Sciatic nerve (tissue), 2 donors: ENCODE measurements at regions not wholly inside any gene's neighbourhood (a gene's known extent, or its start where the extent isn't known, plus 50 kb on each side); places are given as distances from the start of the nearest gene placed in this dataset.
"Not testable (repeated sequence)": the region's sequence is repeated elsewhere in the genome, so short reads cannot be mapped to it uniquely, and the experiment has no call there.

Experiments used
- ATAC-seq: fragments of 200-7000 bp; cut with Tn5 transposase; one replicate; pipeline ENCODE4 v1.9.1; 2020; ENCODE audit warnings: mild to moderate bottlenecking, moderate library complexity
- DNase-seq: peaks from one replicate; pipeline ENCODE4 v3.0.0-alpha.2; 2020; ENCODE audit warnings: low spot score
- intact Hi-C: fragments of 100-400 bp; cut with DNase I; formaldehyde crosslinking; loops from one replicate; pipeline ENCODE4 v1.14.2; 2022
- donor health status: DM: no; HTN: no; CAD: no.
- donor health status: DM: no; HTN: no; CAD: no.

DNA sequence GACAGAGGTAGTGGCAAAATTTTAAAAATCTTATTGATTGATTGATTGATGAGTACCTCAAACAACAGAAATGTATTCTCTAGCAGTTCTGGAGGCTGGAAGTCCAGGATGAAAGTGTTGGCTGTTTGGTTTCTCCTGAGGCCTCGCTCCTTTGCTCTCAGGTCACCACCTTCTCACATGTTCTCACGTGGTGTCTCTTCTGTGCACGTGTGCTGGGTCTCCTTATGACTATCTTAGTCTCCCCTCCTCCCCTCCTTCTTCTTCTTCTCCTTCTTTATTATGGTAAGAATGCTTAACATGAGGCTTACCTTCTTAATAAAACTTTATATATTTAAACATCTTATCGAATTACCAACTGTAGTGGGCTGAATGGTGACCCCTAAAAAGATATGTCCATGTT is 446.0 kb upstream of the SPHKAP start:
- intact Hi-C loops: no loop called here
- no peak for DNase-seq
- ATAC-seq: no peak

DNA sequence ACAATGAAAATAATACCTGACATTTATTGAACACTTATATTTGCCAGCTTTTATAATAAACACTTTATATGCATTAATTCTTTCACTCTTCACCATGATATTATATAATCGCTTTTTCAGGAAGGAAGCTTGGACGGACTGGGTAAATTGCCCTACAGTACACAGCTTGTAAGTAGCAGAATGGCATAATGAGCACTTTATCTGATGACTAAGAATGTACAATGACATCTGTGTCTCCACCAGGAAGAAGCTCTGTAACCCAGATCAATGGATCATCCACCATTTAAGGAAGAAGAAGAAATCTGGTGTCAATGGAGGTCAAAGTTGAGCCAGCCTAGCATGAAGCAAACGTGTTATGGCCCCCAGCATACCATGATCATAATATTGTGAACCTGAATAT is 444.0 kb upstream of the SPHKAP start:
- intact Hi-C loops: no loop called here
- DNase-seq (no peak), ATAC-seq (no peak)

DNA sequence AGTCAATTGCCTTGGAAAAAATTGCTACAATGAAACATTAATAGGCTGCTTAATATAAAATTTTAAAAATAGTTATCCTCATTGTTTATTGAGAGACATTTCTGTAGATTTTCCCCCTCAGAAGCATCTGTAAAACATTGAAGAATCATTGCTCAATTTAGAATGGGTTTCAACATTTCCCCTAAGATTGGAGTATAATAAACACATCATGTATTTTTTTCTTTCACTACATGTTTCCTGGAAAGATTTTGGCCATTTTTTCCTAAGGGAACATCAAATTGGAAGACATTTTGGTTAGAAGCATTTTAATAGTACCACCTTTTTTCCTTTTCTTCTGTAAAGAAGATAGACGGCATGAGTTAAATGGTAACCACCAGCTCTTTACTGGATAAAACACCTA is 443.2 kb upstream of the SPHKAP start:
- ATAC-seq: peak; percentile 59
- no peak for DNase-seq
- intact Hi-C loops: no loop called here

DNA sequence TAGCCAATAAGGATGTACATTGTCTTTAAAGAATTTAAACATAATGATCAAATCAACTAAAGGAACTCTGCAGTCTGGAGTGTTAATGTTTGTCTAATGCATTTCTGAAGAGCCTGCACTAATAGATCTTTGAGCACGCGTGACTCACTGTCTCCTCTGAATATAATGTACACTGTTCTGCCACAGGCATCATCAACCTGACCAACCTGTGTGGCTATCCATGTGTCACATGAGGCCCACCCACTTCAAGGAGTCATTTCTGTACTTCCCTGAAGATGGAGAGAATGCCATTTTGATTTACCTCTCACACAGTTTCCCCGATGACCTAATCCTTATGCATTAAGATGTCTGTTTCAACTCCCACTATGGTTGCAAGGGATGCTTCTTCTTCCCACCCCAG is 434.0 kb upstream of the SPHKAP start:
- no peak for DNase-seq
- ATAC-seq: no peak
- intact Hi-C loops: no loop called here

DNA sequence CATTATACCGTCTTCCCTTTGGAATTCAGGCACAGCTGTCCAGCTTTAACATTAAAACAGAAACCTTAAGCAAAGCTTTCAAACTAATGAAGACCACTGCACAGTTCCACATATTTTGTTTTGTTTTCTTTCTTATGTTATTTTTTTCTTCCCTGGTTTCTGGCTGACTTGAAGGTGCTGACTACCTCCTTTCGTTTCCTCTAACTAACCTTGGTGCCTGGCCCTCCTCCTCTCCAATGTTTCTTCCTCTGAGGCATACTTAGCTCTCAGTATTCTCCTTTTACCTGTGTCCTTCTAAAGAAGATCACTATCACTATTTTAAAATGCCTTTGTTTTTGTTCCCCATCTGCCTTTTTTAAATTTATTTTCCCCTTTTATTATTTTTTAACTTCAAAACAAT is 433.3 kb upstream of the SPHKAP start:
- intact Hi-C loops: no loop called here
- ATAC-seq (no peak), DNase-seq (no peak)

DNA sequence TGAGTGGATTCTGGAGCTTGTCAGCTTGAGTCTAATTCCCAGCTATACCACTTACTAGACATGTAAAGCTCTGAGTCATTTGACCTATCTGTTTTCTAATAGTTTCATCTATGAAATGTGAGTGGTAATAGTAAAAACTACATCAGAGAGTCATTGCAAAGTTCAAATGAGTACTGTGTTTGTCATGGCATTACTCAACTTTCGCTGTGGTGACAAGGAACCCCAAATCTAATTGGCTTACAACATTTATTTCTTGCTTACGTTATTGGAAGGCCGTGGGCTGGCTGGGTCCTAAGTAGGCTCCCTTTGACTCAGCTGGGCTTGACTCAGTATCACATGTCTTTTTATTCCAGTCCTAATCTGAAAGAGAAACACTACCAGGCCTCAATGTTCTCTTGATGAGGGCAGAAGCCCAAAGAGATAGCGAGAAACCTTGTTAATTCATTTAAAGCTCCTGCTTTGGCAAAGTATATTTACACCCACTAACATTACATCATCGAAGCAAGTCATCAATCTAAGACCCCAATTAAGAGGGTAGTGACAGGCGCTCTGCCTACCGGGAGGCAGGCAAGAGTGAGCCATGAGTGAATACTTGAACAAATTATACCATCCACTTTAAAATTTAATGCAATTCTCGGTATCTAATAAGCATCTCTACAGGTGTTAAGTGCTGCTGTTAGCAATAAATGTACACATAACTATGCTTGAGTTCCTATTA is 431.8 kb upstream of the SPHKAP start:
- DNase-seq: no peak
- no peak for ATAC-seq
- intact Hi-C loops: no loop called here

DNA sequence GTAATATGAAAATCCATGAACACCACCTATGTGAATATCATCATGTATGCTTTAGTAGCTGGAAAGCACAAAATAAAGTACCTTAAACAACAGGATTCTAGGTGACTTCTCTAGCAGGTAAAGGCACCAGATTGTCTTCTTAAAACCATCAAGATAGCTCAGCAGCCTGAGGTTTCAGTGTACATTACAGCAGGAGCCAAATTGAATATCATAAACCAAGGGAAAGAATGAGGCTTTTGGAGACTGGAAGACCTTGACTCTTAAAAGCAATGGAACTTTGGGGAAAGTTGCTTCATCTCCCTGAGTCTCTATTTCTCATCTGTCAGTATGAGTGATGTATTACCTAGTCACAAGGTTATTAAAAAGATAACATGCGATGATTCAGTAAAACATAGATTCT is 429.7 kb upstream of the SPHKAP start:
- intact Hi-C loops: no loop called here
- ATAC-seq: no peak
- DNase-seq: no peak

DNA sequence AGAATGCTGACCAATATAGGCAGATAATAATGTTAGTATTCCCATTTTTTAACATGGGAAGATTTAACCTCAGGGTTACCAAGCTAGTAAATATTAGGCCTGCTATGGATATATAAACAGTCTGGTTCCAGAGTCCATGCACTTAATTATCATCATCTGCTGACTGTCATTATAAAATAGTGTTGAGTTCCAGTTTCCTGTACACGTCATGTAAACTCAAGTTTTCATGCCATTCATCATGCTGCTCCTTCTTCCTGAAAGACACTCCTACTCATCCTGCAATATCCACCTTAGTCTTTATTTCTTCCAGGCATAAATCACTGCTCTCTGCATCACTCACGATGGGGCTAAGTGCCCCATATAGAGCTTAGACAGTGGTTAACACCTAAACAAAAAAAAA is 420.8 kb upstream of the SPHKAP start:
- intact Hi-C loops: no loop called here
- ATAC-seq (no peak), DNase-seq (no peak)

DNA sequence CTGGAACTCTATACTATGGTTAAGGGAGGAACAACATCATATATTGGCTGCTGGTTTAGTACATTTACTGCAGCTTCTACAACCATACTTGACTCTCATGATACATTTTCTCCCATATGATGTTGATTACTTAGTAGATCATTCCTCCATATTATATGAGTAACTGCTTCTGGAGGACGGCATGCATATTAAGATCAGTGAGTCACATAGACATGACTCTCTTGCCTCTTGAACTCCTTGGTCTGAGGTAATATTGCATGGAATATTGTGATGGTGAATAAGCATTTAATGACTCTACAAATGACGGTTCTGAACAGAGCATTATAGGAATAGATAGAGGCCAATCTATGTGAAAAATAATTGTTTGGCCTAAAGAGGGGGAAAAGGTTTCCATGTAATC is 418.8 kb upstream of the SPHKAP start:
- intact Hi-C loops: no loop called here
- DNase-seq: no peak
- ATAC-seq: no peak

DNA sequence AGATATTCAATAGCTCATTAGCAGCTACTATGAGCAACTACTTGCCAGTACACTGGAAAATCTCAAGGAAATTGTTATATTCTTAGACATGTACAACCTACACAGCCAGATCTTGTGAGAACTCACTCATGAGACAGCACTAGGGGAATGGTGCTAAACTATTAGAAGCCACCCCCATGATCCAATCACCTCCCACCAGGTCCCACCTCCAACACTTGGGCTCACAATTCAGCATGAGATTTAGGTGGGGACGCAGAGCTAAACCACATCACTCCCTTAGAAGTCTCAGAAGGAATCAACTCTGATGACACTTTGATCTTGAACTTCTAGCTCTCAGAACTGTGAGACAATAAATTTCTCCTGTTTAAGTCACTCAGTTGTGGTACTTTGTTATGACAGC is 418.3 kb upstream of the SPHKAP start:
- DNase-seq: no peak
- no peak for ATAC-seq
- intact Hi-C loops: no loop called here

DNA sequence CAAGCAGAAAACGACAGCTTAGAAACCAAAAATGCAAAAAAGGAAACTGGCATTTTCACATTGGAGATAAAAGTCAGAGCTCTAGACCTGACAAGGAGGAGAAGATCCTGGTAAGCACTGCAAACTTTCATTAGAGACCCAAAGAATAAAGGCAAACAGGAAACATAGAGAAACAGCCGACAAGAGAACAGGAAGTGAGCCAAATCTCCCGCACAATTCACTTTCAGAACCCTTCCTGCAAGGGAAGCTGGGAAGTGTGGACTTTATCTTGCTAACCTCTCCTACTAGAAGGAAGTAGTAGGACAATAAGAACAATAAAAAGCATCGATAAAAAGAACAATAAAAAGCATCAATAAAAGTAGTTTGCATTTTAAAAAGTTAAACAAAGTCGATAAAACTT is 417.8 kb upstream of the SPHKAP start:
- intact Hi-C loops: no loop called here
- ATAC-seq: no peak
- DNase-seq: no peak

DNA sequence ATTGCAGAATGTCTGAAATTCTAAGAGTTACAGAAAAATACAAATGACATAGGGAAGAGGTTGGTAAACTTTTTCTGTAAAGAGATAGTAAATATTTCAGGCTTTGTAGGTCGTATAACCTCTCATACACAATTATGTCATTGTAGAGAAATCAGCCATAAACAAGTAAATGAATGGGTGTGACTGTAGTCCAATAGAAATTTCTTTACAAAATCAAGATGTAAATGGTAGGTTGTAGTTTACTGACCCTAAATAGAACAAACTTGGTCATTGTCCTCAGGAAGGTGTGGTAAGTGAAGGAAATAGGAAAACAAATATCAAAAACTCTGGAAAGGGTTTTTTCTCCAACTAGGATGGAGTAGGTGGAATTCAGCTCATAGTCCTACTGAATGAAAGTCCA is 415.5 kb upstream of the SPHKAP start:
- intact Hi-C loops: no loop called here
- DNase-seq: no peak
- ATAC-seq: no peak

DNA sequence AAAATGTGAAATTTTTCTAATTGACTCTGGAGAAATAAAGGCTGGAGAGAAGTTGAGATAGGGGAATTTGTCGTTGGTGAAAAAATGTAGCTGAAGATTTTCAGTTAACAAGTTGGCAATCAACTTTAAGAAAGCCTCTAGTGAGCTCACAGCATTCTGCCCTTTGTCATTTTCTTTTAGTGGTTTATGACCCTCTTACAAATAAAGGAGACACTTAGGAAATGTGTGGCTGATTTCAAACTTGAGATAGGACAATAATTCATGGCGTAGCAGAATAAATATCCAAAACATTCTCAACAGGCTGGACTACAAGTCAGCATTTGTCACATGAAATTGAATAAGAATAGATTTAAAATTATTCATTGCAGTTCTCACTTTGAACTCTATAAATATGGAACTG is 412.5 kb upstream of the SPHKAP start:
- intact Hi-C loops: no loop called here
- no peak for DNase-seq
- ATAC-seq: no peak

DNA sequence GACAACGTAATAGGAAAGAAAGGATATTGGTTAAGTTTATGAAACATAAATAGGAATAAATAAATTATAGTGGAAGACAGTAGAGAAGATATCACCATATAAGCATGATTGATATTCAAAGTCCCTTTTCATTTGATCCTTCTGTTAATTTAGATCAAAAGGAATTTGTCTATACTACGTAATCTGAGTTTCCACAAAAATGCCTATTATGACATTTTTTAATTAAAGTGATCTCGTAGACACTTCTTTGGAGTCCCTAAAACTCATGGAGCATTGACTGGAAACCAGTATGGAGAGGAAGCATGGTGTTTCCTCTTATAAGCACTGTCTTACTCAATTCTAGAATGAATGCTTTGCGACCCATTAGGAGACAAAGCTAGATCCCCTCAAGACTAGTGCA is 411.4 kb upstream of the SPHKAP start:
- intact Hi-C loops: no loop called here
- ATAC-seq (no peak), DNase-seq (no peak)

DNA sequence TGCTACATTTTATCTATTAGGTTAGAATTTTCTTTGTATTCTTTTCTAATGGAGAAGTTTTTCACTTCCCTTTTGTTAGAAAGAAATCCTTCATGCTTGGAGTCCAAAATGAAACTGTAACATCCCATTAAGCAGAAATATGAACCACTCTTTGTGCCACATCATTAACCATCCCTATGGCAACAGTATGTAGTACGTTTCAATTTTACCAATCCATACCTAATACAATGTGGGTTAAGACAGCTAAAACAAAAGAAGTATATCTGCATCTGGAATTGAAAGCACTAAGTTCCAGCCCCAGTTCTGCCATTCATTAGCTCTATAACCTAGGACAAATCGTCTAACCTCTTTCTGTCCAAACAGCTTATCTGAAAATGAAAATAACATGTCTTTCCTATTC is 409.2 kb upstream of the SPHKAP start:
- no peak for ATAC-seq
- DNase-seq: no peak
- intact Hi-C loops: no loop called here

DNA sequence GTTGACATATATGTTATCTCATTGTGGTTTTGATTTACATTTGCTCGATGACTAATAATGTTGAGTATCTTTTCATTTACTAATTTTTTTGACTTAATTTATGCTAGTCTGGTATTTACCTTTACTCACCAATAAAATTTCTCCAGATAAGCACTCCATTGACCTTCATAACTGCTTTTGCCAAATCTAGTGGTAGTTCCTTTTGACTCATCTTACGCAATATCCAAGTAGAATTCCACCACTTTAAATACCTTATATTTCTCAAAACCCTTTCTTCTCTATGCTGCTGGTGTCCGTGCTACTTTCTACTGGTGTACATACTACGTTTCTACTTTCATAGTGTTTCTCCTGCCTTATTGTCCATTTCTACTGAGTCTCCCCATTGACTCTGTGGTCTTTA is 407.6 kb upstream of the SPHKAP start:
- ATAC-seq (no peak), DNase-seq (no peak)
- intact Hi-C loops: no loop called here

DNA sequence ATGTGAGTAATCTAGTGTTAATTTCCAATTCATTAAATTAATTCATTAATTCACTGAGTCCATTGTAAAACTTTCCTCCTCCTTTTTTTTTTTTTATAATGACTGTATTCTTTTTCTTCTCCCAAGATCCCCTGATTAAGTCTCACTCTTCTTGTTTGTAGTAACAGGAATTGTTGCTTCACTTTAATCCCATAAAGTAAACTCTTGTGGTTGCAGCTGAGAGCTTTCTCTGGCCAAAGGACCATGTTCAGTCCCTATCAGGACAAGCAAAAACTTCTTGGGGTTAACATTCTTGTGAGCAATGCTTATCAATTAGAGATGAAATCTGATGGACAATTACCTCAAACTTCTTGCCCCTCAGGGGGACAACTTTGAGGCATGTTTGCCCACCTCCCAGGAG is 400.2 kb upstream of the SPHKAP start:
- intact Hi-C loops: no loop called here
- ATAC-seq: no peak
- DNase-seq: no peak

DNA sequence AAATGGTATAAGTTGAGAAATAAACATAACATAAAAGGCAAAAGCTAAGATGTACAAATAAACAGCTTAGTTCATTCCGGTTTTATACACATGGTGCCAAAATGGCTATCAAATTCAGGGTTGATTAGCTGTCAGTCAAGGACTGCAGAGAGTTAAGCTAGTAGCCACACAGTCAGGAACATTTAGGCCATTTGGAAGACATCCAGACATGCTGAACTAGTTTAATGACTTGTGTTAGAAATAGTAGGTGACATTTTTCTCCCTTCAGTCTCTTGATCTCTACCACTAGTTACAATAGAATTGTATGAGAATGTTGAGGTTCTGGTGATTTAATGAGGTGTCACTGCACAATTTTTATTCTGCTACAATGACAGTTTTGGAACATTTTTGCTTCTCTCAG is 394.4 kb upstream of the SPHKAP start:
- DNase-seq (no peak), ATAC-seq (no peak)
- intact Hi-C loops: no loop called here

DNA sequence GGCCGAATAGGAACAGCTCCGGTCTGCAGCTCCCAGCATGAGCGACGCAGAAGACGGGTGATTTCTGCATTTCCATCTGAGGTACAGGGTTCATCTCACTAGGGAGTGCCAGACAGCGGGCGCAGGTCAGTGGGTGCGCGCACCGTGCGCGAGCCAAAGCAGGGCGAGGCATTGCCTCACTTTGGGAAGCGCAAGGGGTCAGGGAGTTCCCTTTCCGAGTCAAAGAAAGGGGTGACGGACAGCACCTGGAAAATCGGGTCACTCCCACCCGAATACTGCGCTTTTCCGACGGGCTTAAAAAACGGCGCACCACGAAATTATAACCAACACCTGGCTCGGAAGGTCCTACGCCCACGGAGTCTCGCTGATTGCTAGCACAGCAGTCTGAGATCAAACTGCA is 386.8 kb upstream of the SPHKAP start:
- intact Hi-C loops, ATAC-seq, DNase-seq: not testable (repeated sequence)

DNA sequence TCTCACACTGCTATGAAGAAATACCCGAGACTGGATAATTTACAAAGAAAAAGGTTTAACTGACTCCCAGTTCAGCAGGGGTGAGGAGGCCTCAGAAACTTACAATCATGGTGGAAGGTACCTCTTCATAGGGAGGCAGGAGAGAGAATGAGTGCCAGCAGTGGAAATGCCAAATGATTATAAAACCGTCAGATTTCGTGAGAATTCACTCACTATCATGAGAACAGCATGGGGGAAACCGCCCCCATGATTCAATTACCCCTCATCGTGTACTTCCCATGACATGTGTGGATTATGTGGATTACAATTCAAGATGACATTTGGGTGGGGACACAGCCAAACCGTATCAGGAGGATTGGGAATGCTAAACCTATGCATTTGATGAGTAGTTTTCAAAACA is 380.3 kb upstream of the SPHKAP start:
- ATAC-seq: no peak
- DNase-seq: no peak
- intact Hi-C loops: no loop called here

DNA sequence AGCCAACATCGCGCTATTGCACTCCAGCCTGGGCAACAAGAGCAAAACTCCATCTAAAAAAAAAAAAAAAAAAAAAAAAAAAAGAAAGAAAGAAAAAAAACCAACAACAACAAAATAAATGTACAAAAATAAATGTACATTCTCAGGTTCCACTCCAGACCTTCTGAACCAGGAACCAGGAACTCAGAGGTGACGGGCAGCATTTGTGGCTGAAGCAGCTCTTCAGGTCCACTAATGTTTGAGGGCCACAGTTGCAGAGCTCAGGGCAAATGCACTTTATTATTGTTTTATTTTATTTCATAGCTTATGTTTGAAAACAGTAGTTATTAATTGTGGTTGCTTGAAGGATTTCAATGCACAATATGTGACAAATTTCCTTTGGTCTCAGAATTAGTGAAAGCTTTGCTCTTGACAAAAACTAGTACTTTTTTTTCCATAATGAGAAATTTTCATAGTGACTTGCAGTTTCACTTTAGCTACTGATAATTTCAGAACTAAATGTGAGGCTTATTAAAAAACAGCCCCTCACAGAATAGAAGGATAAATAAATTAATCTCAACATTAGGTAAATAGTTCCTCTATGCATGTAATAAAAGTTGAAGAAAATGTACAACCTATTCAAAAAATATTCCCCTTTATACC is 378.4 kb upstream of the SPHKAP start:
- intact Hi-C loops: no loop called here
- no peak for ATAC-seq
- no peak for DNase-seq
